ENCODE measurements at regions not wholly inside any gene's neighbourhood (a gene's known extent, or its start where the extent isn't known, plus 50 kb on each side); places are given as distances from the start of the nearest gene placed in this dataset.

- CTCF ChIA-PET: no interaction called here
- Histone ChIP-seq H4K20me1 (ENCODE audit: insufficient read depth) (no peaks in the 10 kb centered on the region), H3K9me3 (ENCODE audit: control insufficient read depth in 1 of 2, insufficient read depth in 1 of 2, low read depth in 1 of 2, low read length in 2 of 2) (no peaks in the 10 kb centered on the region), H3K36me3 (ENCODE audit: control insufficient read depth in 1 of 2, insufficient read depth in 2 of 2, low read length in 2 of 2) (no peaks in the 10 kb centered on the region), H3K4me3 (replicated peaks in 1 of 2; ENCODE audit: low read depth in 1 of 2, low read length in 2 of 2) (no peak overlapping the region), H3K79me2 (ENCODE audit: insufficient read depth, low read length) (no peaks in the 10 kb centered on the region), H3K4me2 (ENCODE audit: low read length) (no peak overlapping the region), H3K27me3 (ENCODE audit: insufficient read depth, low read length) (no peaks in the 10 kb centered on the region), H2AFZ (ENCODE audit: low read depth, low read length, poor library complexity, severe bottlenecking) (no peak overlapping the region), H3K27ac (ENCODE audit: low read depth, low read length) (no peak overlapping the region), H3K9me2 (ENCODE audit: insufficient read depth) (no peaks in the 10 kb centered on the region), H3K9ac (ENCODE audit: low read length) (no peak overlapping the region), H3K4me1 (ENCODE audit: control insufficient read depth in 1 of 2, insufficient read depth in 2 of 2, low read length in 2 of 2) (no peaks in the 10 kb centered on the region)
- no peak for DNase-seq (ENCODE audit: low read depth, low spot score)
- BruUV-seq (replicated peaks): no TSS peak
- POLR2A ChIA-PET: no interaction called here
- intact Hi-C loops (cut with micrococcal nuclease): no loop called here
- TF ChIP-seq ZFX (IDR thresholded peaks at IDR 0.05) (no peak), FOSL1 (IDR thresholded peaks at IDR 0.05; ENCODE audit: low read depth) (no peak), EZH2 (IDR thresholded peaks at IDR 0.05) (no peak), CBX3 (IDR thresholded peaks at IDR 0.05; ENCODE audit: low read depth) (no peak), TCF7L2 (IDR thresholded peaks at IDR 0.05; ENCODE audit: borderline replicate concordance, extremely low read depth, insufficient read depth, insufficient read length) (no peak), ATF3 (IDR thresholded peaks at IDR 0.05) (no peak), SIN3A (IDR thresholded peaks at IDR 0.05; ENCODE audit: low read depth) (no peak), POLR2AphosphoS5 (IDR thresholded peaks at IDR 0.05; ENCODE audit: low read depth, low read length) (no peak), JUND (IDR thresholded peaks at IDR 0.05) (no peak), ELF1 (IDR thresholded peaks at IDR 0.05; ENCODE audit: borderline replicate concordance, low read depth) (no peak), SP1 (IDR thresholded peaks at IDR 0.05; ENCODE audit: low read depth) (no peak), ZBTB33 (IDR thresholded peaks at IDR 0.05; ENCODE audit: extremely low read depth, insufficient replicate concordance, low read length) (no peak), RAD21 (IDR thresholded peaks at IDR 0.05; ENCODE audit: low read depth) (no peak), SRF (IDR thresholded peaks at IDR 0.05; ENCODE audit: low read depth) (no peak)
- TF ChIP-seq, protein P1, sequence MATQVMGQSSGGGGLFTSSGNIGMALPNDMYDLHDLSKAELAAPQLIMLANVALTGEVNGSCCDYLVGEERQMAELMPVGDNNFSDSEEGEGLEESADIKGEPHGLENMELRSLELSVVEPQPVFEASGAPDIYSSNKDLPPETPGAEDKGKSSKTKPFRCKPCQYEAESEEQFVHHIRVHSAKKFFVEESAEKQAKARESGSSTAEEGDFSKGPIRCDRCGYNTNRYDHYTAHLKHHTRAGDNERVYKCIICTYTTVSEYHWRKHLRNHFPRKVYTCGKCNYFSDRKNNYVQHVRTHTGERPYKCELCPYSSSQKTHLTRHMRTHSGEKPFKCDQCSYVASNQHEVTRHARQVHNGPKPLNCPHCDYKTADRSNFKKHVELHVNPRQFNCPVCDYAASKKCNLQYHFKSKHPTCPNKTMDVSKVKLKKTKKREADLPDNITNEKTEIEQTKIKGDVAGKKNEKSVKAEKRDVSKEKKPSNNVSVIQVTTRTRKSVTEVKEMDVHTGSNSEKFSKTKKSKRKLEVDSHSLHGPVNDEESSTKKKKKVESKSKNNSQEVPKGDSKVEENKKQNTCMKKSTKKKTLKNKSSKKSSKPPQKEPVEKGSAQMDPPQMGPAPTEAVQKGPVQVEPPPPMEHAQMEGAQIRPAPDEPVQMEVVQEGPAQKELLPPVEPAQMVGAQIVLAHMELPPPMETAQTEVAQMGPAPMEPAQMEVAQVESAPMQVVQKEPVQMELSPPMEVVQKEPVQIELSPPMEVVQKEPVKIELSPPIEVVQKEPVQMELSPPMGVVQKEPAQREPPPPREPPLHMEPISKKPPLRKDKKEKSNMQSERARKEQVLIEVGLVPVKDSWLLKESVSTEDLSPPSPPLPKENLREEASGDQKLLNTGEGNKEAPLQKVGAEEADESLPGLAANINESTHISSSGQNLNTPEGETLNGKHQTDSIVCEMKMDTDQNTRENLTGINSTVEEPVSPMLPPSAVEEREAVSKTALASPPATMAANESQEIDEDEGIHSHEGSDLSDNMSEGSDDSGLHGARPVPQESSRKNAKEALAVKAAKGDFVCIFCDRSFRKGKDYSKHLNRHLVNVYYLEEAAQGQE (IDR thresholded peaks at IDR 0.05; ENCODE audit: low read depth): no peak
- TF ChIP-seq, protein P2, sequence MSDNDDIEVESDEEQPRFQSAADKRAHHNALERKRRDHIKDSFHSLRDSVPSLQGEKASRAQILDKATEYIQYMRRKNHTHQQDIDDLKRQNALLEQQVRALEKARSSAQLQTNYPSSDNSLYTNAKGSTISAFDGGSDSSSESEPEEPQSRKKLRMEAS (IDR thresholded peaks at IDR 0.05): no peak
- TF ChIP-seq, protein P3, sequence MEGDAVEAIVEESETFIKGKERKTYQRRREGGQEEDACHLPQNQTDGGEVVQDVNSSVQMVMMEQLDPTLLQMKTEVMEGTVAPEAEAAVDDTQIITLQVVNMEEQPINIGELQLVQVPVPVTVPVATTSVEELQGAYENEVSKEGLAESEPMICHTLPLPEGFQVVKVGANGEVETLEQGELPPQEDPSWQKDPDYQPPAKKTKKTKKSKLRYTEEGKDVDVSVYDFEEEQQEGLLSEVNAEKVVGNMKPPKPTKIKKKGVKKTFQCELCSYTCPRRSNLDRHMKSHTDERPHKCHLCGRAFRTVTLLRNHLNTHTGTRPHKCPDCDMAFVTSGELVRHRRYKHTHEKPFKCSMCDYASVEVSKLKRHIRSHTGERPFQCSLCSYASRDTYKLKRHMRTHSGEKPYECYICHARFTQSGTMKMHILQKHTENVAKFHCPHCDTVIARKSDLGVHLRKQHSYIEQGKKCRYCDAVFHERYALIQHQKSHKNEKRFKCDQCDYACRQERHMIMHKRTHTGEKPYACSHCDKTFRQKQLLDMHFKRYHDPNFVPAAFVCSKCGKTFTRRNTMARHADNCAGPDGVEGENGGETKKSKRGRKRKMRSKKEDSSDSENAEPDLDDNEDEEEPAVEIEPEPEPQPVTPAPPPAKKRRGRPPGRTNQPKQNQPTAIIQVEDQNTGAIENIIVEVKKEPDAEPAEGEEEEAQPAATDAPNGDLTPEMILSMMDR (IDR thresholded peaks at IDR 0.05 in 2 of 3, conservative IDR thresholded peaks at IDR 0.05 in 1 of 3; ENCODE audit: borderline replicate concordance in 1 of 3, insufficient read depth in 1 of 3, low read depth in 2 of 3, low read length in 2 of 3): no peak
- ATAC-seq: no peak
- RAD21 ChIA-PET (ENCODE audit: low non-redundant PET in 1 of 2, low total read pairs in 2 of 2, uncharacterized antibody in 2 of 2, unreplicated experiment in 2 of 2): no interaction called here
Observed at GRCh38 chr2:3927031-3927430, 223.7 kb downstream of the DCDC2C start.
